Hematopoietic multipotent progenitor cell (in vitro differentiated cells): ENCODE measurements at regions not wholly inside any gene's neighbourhood (a gene's known extent, or its start where the extent isn't known, plus 50 kb on each side); places are given as distances from the start of the nearest gene placed in this dataset.

ENCODE experiments used
- DNase-seq, 3 donors: peaks; one replicate each; pipeline ENCODE4 v3.0.0-alpha.2; 2011 to 2015; ENCODE audit warnings: low read depth in 2 of 3, low spot score in 2 of 3

- DNase-seq: no peak
These were observed 290.4 kb downstream of the RNF144A start for GRCh38 chr2:7207631-7208030.

GRCh38 chr2:7209757-7210555, 292.7 kb downstream of the RNF144A start:
- DNase-seq: no peak

- no peak for DNase-seq
These were observed 293.5 kb downstream of the RNF144A start for GRCh38 chr2:7210712-7211111.

- DNase-seq: no peak
These were observed 308.6 kb downstream of the RNF144A start for GRCh38 chr2:7225848-7226247.

- no peak for DNase-seq
These were observed 309.3 kb downstream of the RNF144A start for GRCh38 chr2:7226501-7226900.

- DNase-seq: no peak
These were observed 315.9 kb downstream of the RNF144A start for GRCh38 chr2:7233126-7233525.

GRCh38 chr2:7237466-7237865, 320.3 kb downstream of the RNF144A start:
- DNase-seq: no peak

GRCh38 chr2:7239078-7239477, 321.9 kb downstream of the RNF144A start:
- DNase-seq: no peak

- no peak for DNase-seq
These were observed 324.0 kb downstream of the RNF144A start for GRCh38 chr2:7241041-7241745.

- DNase-seq: peak in 1 of 3 donors; percentile 31
These were observed 325.1 kb downstream of the RNF144A start for GRCh38 chr2:7242189-7242867.

- DNase-seq: no peak
These were observed 326.1 kb downstream of the RNF144A start for GRCh38 chr2:7243276-7243675.

GRCh38 chr2:7256377-7256776, 339.2 kb downstream of the RNF144A start:
- DNase-seq: no peak

- DNase-seq: no peak
These were observed 345.5 kb downstream of the RNF144A start for GRCh38 chr2:7262727-7263126.

GRCh38 chr2:7264791-7265190, 347.6 kb downstream of the RNF144A start:
- DNase-seq: no peak

- DNase-seq: no peak
These were observed 348.1 kb downstream of the RNF144A start for GRCh38 chr2:7265286-7265685.

GRCh38 chr2:7269106-7269643, 352.0 kb downstream of the RNF144A start:
- DNase-seq: no peak

GRCh38 chr2:7270011-7270431, 352.8 kb downstream of the RNF144A start:
- no peak for DNase-seq

- DNase-seq: no peak
These were observed 355.0 kb downstream of the RNF144A start for GRCh38 chr2:7272210-7272609.

- no peak for DNase-seq
These were observed 361.8 kb downstream of the RNF144A start for GRCh38 chr2:7278984-7279383.

GRCh38 chr2:7279421-7279949, 362.3 kb downstream of the RNF144A start:
- no peak for DNase-seq

- DNase-seq: no peak
These were observed 363.6 kb downstream of the RNF144A start for GRCh38 chr2:7280790-7281189.
